Breast epithelium (tissue), 3 donors: ENCODE measurements at regions not wholly inside any gene's neighbourhood (a gene's known extent, or its start where the extent isn't known, plus 50 kb on each side); places are given as distances from the start of the nearest gene placed in this dataset.

Source experiments
- CTCF ChIP-seq, 3 donors: fragments of 450-650 bp; IDR thresholded peaks; one replicate each; pipeline ENCODE4 v1.5.1; 2016 to 2017; ENCODE audit warnings: antibody characterized with exemption in 3 of 3, mild to moderate bottlenecking in 3 of 3, moderate library complexity in 3 of 3
- POLR2A ChIP-seq: fragments of 450-650 bp; IDR thresholded peaks from one replicate; pipeline ENCODE4 v1.6.1; 2016; ENCODE audit warnings: antibody characterized with exemption, mild to moderate bottlenecking, moderate library complexity
- POLR2AphosphoS5 ChIP-seq, 3 donors: sonication (generic); formaldehyde crosslinking; IDR thresholded peaks; one replicate each; pipeline ENCODE4 v1.6.1; 2017; ENCODE audit warnings: antibody characterized with exemption in 3 of 3

GRCh38 chr6:11288065-11288464 lies 55.6 kb upstream of the NEDD9 start:
- TF ChIP-seq POLR2AphosphoS5 (IDR thresholded peaks at IDR 0.05) (no peak), POLR2A (no peak), CTCF (IDR thresholded peaks at IDR 0.05) (no peak)
